OCI-LY1 (cell line): ENCODE measurements at regions not wholly inside any gene's neighbourhood (a gene's known extent, or its start where the extent isn't known, plus 50 kb on each side); places are given as distances from the start of the nearest gene placed in this dataset.

Source experiments
- H2AFZ ChIP-seq: fragments of 200-600 bp; sonication (generic), shearing (Covaris generic); 2 replicates; pipeline ENCODE4 v1.6.0; 2014; ENCODE audit warnings: antibody characterized with exemption, mild to moderate bottlenecking, low read length
- H3F3A ChIP-seq: fragments of 200-600 bp; sonication (generic), shearing (Covaris generic); 2 replicates; pipeline ENCODE4 v1.6.0; 2014; ENCODE audit warnings: mild to moderate bottlenecking, antibody characterized with exemption, low read length, moderate library complexity; ENCODE audit not compliant: insufficient read depth
- H3K27ac ChIP-seq: fragments of 200-600 bp; sonication (generic); 2 replicates; pipeline ENCODE4 v1.5.1; 2014; ENCODE audit warnings: low read length, mixed run types, mild to moderate bottlenecking, low read depth; ENCODE audit not compliant: poor library complexity, severe bottlenecking
- H3K27me3 ChIP-seq: fragments of 200-600 bp; sonication (generic); 2 replicates; pipeline ENCODE4 v1.6.0; 2014; ENCODE audit warnings: antibody characterized with exemption, mild to moderate bottlenecking, low read length, moderate library complexity; ENCODE audit not compliant: insufficient read depth
- H3K36me3 ChIP-seq: fragments of 200-600 bp; sonication (generic); 2 replicates; pipeline ENCODE4 v1.6.1; 2014; ENCODE audit warnings: mild to moderate bottlenecking, antibody characterized with exemption, low read length, moderate library complexity, mixed read lengths; ENCODE audit not compliant: insufficient read depth
- H3K4me1 ChIP-seq: fragments of 200-600 bp; sonication (generic); 2 replicates; pipeline ENCODE4 v1.5.1; 2014; ENCODE audit warnings: mild to moderate bottlenecking, low read length, moderate library complexity; ENCODE audit not compliant: insufficient read depth, severe bottlenecking
- H3K4me2 ChIP-seq: fragments of 200-600 bp; sonication (generic), shearing (Covaris generic); 2 replicates; pipeline ENCODE4 v1.6.1; 2014; ENCODE audit warnings: low read length
- H3K4me3 ChIP-seq: fragments of 200-600 bp; sonication (generic); 2 replicates; pipeline ENCODE4 v1.5.1; 2014; ENCODE audit warnings: low read length, low read depth, mild to moderate bottlenecking, mixed read lengths; ENCODE audit not compliant: poor library complexity, severe bottlenecking
- H3K79me2 ChIP-seq: fragments of 200-600 bp; shearing (Covaris generic); 2 replicates; pipeline ENCODE4 v1.6.1; 2016; ENCODE audit warnings: mixed run types, low read length, mixed read lengths; ENCODE audit not compliant: insufficient read depth
- H3K9ac ChIP-seq: fragments of 200-600 bp; sonication (generic), shearing (Covaris generic); 2 replicates; pipeline ENCODE4 v1.6.1; 2014; ENCODE audit warnings: mild to moderate bottlenecking, low read length, mixed read lengths
- H3K9me2 ChIP-seq: fragments of 200-600 bp; sonication (generic), shearing (Covaris generic); 2 replicates; pipeline ENCODE4 v1.6.1; 2014; ENCODE audit warnings: low read depth, mild to moderate bottlenecking, low read length, mixed read lengths
- H3K9me3 ChIP-seq: fragments of 200-600 bp; shearing (Covaris generic); 2 replicates; pipeline ENCODE4 v1.6.1; 2014; ENCODE audit warnings: low read length, mixed read lengths
- H4K20me1 ChIP-seq: fragments of 200-600 bp; sonication (generic), shearing (Covaris generic); 2 replicates; pipeline ENCODE4 v1.6.0; 2016; ENCODE audit warnings: mild to moderate bottlenecking, low read length; ENCODE audit not compliant: insufficient read depth
- EZH2 ChIP-seq: fragments of 200-600 bp; sonication (generic), shearing (Covaris generic); IDR thresholded peaks from 2 replicates; pipeline ENCODE4 v1.8.0; 2017; ENCODE audit warnings: borderline replicate concordance, mixed run types, mild to moderate bottlenecking, antibody characterized with exemption, low read length, moderate library complexity, mixed read lengths
- TF ChIP-seq, protein P1 (sequence below): fragments of 200-600 bp; sonication (generic), shearing (Covaris generic); IDR thresholded peaks from 2 replicates; pipeline ENCODE4 v1.5.1; 2017; ENCODE audit warnings: mild to moderate bottlenecking, antibody characterized with exemption, low read length, moderate library complexity, mixed read lengths

DNA sequence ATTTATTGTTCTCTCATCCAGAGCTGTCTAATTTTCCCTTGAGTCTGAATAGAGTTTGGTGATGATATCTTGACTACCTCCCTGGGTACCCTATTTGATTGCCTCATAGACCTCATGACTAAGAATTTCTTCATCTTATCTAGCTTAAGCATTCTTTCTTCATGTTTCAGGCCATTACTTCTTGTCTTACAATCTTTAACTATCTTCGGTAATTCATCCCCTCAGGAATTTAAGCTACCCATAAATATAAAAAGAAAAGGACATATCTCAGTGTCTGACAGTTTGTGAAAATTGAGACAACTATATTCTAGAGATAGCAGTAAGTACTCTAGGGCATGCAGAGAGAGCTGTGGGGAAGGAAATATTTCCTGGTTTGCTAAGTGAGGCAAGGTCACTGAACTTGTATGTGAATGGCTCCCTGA is 466.1 kb upstream of the GRID2 start:
- no peak overlapping the region for H2AFZ ChIP-seq

GRCh38 chr4:91838181-91838861 is 465.4 kb upstream of the GRID2 start:
- H3F3A ChIP-seq: no peaks in the 10 kb centered on the region
- no peak overlapping the region for H3K4me3 ChIP-seq
- no peak overlapping the region for H2AFZ ChIP-seq
- H3K79me2 ChIP-seq: no peaks in the 10 kb centered on the region
- TF ChIP-seq, protein P1, sequence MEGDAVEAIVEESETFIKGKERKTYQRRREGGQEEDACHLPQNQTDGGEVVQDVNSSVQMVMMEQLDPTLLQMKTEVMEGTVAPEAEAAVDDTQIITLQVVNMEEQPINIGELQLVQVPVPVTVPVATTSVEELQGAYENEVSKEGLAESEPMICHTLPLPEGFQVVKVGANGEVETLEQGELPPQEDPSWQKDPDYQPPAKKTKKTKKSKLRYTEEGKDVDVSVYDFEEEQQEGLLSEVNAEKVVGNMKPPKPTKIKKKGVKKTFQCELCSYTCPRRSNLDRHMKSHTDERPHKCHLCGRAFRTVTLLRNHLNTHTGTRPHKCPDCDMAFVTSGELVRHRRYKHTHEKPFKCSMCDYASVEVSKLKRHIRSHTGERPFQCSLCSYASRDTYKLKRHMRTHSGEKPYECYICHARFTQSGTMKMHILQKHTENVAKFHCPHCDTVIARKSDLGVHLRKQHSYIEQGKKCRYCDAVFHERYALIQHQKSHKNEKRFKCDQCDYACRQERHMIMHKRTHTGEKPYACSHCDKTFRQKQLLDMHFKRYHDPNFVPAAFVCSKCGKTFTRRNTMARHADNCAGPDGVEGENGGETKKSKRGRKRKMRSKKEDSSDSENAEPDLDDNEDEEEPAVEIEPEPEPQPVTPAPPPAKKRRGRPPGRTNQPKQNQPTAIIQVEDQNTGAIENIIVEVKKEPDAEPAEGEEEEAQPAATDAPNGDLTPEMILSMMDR: no peak
- no peak for TF ChIP-seq EZH2
- H3K4me2 ChIP-seq: no peak overlapping the region
- no peaks in the 10 kb centered on the region for H3K4me1 ChIP-seq
- H3K27me3 ChIP-seq: no peaks in the 10 kb centered on the region
- no peak overlapping the region for H3K9ac ChIP-seq
- H4K20me1 ChIP-seq: no peaks in the 10 kb centered on the region
- no peaks in the 10 kb centered on the region for H3K9me3 ChIP-seq
- H3K27ac ChIP-seq: no peak overlapping the region
- H3K9me2 ChIP-seq: no peaks in the 10 kb centered on the region
- H3K36me3 ChIP-seq: no peaks in the 10 kb centered on the region

More for the DNA sequence above, 466.1 kb upstream of the GRID2 start:
- no peak overlapping the region for H3K4me3 ChIP-seq
- H3K9me3 ChIP-seq: no peaks in the 10 kb centered on the region
- no peak overlapping the region for H3K9ac ChIP-seq
- no peaks in the 10 kb centered on the region for H3K9me2 ChIP-seq
- no peak overlapping the region for H3K27ac ChIP-seq
- H3K4me1 ChIP-seq: no peaks in the 10 kb centered on the region
- no peak overlapping the region for H3K4me2 ChIP-seq
- no peaks in the 10 kb centered on the region for H3F3A ChIP-seq
- no peaks in the 10 kb centered on the region for H3K79me2 ChIP-seq
- H4K20me1 ChIP-seq: no peaks in the 10 kb centered on the region
- no peaks in the 10 kb centered on the region for H3K27me3 ChIP-seq
- TF ChIP-seq, protein P1: no peak
- no peak for TF ChIP-seq EZH2
- no peaks in the 10 kb centered on the region for H3K36me3 ChIP-seq

- Histone ChIP-seq H3K9ac (no peak overlapping the region), H2AFZ (no peak overlapping the region), H3F3A (no peaks in the 10 kb centered on the region), H3K4me2 (no peak overlapping the region), H3K4me1 (no peaks in the 10 kb centered on the region), H3K9me2 (no peaks in the 10 kb centered on the region), H4K20me1 (no peaks in the 10 kb centered on the region), H3K27me3 (no peaks in the 10 kb centered on the region), H3K27ac (no peak overlapping the region), H3K9me3 (no peaks in the 10 kb centered on the region), H3K36me3 (no peaks in the 10 kb centered on the region), H3K79me2 (no peaks in the 10 kb centered on the region), H3K4me3 (no peak overlapping the region)
- TF ChIP-seq, protein P1: no peak
- TF ChIP-seq EZH2: no peak
These were observed 463.4 kb upstream of the GRID2 start for GRCh38 chr4:91840359-91840758.
